ENCODE measurements at regions not wholly inside any gene's neighbourhood (a gene's known extent, or its start where the extent isn't known, plus 50 kb on each side); places are given as distances from the start of the nearest gene placed in this dataset.

- DNase-seq (ENCODE audit: low spot score) = no peak
- Histone ChIP-seq H3K27ac (no peak overlapping the region), H3K4me3 (no peak overlapping the region)
- no peak for TF ChIP-seq CTCF (IDR thresholded peaks at IDR 0.05)
These were observed 95.4 kb upstream of the PITRM1 start for GRCh38 chr10:3268025-3268424.

- Histone ChIP-seq H3K4me3 (no peak overlapping the region), H3K27ac (no peak overlapping the region)
- no peak for DNase-seq (ENCODE audit: low spot score)
- TF ChIP-seq CTCF (IDR thresholded peaks at IDR 0.05) = no peak
These were observed 92.5 kb upstream of the PITRM1 start for GRCh38 chr10:3265088-3265487.

GRCh38 chr10:3264161-3264761 is 91.7 kb upstream of the PITRM1 start:
- Histone ChIP-seq H3K4me3 (no peak overlapping the region), H3K27ac (peak overlapping the region in 1 of 2 donors; percentile 56)
- TF ChIP-seq CTCF (IDR thresholded peaks at IDR 0.05) = no peak
- no peak for DNase-seq (ENCODE audit: low spot score)

GRCh38 chr10:3263747-3264146 is 91.2 kb upstream of the PITRM1 start:
- H3K27ac ChIP-seq = no peak overlapping the region
- no peak for TF ChIP-seq CTCF (IDR thresholded peaks at IDR 0.05)

GRCh38 chr10:3263082-3263481 is 90.5 kb upstream of the PITRM1 start:
- DNase-seq (ENCODE audit: low spot score) = no peak
- no peak overlapping the region for H3K27ac ChIP-seq
- no peak for TF ChIP-seq CTCF (IDR thresholded peaks at IDR 0.05)
- H3K4me3 ChIP-seq = no peak overlapping the region

More at GRCh38 chr10:3263747-3264146, 91.2 kb upstream of the PITRM1 start:
- no peak for DNase-seq (ENCODE audit: low spot score)
- H3K4me3 ChIP-seq = no peak overlapping the region

- Histone ChIP-seq H3K4me3 (no peak overlapping the region), H3K27ac (no peak overlapping the region)
- no peak for TF ChIP-seq CTCF (IDR thresholded peaks at IDR 0.05)
- no peak for DNase-seq (ENCODE audit: low spot score)
These were observed 89.3 kb upstream of the PITRM1 start for GRCh38 chr10:3261921-3262320.

GRCh38 chr10:3260066-3260834 is 87.7 kb upstream of the PITRM1 start:
- DNase-seq (ENCODE audit: low spot score) = no peak
- no peak for TF ChIP-seq CTCF (IDR thresholded peaks at IDR 0.05)
- no peak overlapping the region for H3K27ac ChIP-seq
- H3K4me3 ChIP-seq = no peak overlapping the region
